ENCODE measurements at regions not wholly inside any gene's neighbourhood (a gene's known extent, or its start where the extent isn't known, plus 50 kb on each side); places are given as distances from the start of the nearest gene placed in this dataset.

DNA sequence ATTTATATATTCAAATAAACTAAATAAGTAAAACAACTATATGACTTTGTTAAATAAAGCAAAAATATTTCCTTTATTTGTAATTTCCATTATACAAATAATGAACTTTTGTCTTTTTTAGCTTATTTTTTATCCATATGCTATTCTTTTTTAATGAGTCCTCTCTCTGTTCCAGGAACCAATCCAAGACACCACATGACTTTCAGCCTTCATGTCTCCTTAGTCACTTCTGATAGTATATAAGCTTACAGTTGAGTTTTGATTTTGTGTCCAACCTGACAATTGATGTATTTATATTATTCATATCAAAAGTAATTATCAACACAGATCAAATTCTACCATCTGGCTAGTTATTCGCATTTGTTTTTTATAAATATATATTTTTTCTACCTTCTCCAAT lies 582.3 kb upstream of the GJE1 start:
- TF ChIP-seq, protein P1, sequence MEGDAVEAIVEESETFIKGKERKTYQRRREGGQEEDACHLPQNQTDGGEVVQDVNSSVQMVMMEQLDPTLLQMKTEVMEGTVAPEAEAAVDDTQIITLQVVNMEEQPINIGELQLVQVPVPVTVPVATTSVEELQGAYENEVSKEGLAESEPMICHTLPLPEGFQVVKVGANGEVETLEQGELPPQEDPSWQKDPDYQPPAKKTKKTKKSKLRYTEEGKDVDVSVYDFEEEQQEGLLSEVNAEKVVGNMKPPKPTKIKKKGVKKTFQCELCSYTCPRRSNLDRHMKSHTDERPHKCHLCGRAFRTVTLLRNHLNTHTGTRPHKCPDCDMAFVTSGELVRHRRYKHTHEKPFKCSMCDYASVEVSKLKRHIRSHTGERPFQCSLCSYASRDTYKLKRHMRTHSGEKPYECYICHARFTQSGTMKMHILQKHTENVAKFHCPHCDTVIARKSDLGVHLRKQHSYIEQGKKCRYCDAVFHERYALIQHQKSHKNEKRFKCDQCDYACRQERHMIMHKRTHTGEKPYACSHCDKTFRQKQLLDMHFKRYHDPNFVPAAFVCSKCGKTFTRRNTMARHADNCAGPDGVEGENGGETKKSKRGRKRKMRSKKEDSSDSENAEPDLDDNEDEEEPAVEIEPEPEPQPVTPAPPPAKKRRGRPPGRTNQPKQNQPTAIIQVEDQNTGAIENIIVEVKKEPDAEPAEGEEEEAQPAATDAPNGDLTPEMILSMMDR (IDR thresholded peaks at IDR 0.05; ENCODE audit: insufficient read depth, low read depth, low read length) = no peak
- no peak for TF ChIP-seq EZH2 (IDR thresholded peaks at IDR 0.05; ENCODE audit: insufficient read depth, low read length)
